ENCODE measurements at regions not wholly inside any gene's neighbourhood (a gene's known extent, or its start where the extent isn't known, plus 50 kb on each side); places are given as distances from the start of the nearest gene placed in this dataset.

- TF ChIP-seq CTCF (IDR thresholded peaks at IDR 0.05; ENCODE audit: poor library complexity, severe bottlenecking) (no peak), MXI1 (conservative IDR thresholded peaks at IDR 0.05; ENCODE audit: poor library complexity, severe bottlenecking) (no peak), RAD21 (conservative IDR thresholded peaks at IDR 0.05) (no peak), TAF1 (IDR thresholded peaks at IDR 0.05; ENCODE audit: low read depth) (no peak), SMC3 (conservative IDR thresholded peaks at IDR 0.05; ENCODE audit: poor library complexity) (no peak), EZH2 (IDR thresholded peaks at IDR 0.05; ENCODE audit: borderline replicate concordance, insufficient read depth, low read length, poor library complexity, severe bottlenecking) (no peak), EP300 (conservative IDR thresholded peaks at IDR 0.05; ENCODE audit: poor library complexity, severe bottlenecking) (no peak)
Observed at GRCh38 chr20:11783102-11783850, 134.4 kb upstream of the BTBD3 start.

Measured in neural cell (in vitro differentiated cells).